Epithelial cell of esophagus (primary cell): ENCODE measurements at regions not wholly inside any gene's neighbourhood (a gene's known extent, or its start where the extent isn't known, plus 50 kb on each side); places are given as distances from the start of the nearest gene placed in this dataset.

Experiments
- DNase-seq: peaks from one replicate; pipeline ENCODE4 v3.0.0; 2010; ENCODE audit warnings: low read depth
- H3K4me3 ChIP-seq: 2 replicates; pipeline ENCODE4 v1.5.1; 2011; ENCODE audit warnings: mild to moderate bottlenecking, low read length, control low read depth
- CTCF ChIP-seq: IDR thresholded peaks from 2 replicates; pipeline ENCODE4 v1.5.1; 2011; ENCODE audit warnings: low read depth, mild to moderate bottlenecking, low read length, control low read depth, inconsistent platforms; ENCODE audit not compliant: insufficient read depth; ENCODE audit errors: missing control alignments

GRCh38 chr5:12193536-12193935 lies 289.3 kb upstream of the CTNND2 start:
- DNase-seq: no peak
- no peak for TF ChIP-seq CTCF
- H3K4me3 ChIP-seq: no peak overlapping the region

GRCh38 chr5:12183003-12183402 lies 278.8 kb upstream of the CTNND2 start:
- H3K4me3 ChIP-seq: no peak overlapping the region
- DNase-seq: no peak
- no peak for TF ChIP-seq CTCF

DNA sequence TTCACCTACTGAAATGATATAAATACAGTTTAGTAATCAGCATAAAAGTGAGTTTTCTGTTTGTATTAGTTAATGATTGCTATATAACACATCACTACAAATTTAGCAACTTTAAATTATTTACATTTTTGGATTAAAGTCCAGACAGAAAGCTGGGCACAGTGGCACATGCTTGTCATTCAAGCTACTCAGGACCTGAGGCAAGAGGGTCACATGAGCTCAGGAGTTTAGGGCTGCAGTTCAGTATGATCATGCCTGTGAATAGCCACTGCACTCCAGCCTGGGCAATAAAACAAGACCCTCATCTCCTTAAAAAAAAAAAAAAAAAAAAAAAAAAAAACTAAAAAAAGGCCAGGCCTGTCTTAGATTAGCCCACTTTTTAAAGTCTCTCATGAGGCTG lies 273.6 kb upstream of the CTNND2 start:
- no peak overlapping the region for H3K4me3 ChIP-seq
- no peak for DNase-seq
- TF ChIP-seq CTCF: no peak

GRCh38 chr5:12177225-12177624 lies 273.0 kb upstream of the CTNND2 start:
- TF ChIP-seq CTCF: no peak
- DNase-seq: peak; percentile 37
- no peak overlapping the region for H3K4me3 ChIP-seq

- no peak for TF ChIP-seq CTCF
- DNase-seq: no peak
- no peak overlapping the region for H3K4me3 ChIP-seq
These were observed 271.8 kb upstream of the CTNND2 start for GRCh38 chr5:12175914-12176585.

GRCh38 chr5:12174734-12175133 lies 270.5 kb upstream of the CTNND2 start:
- no peak for DNase-seq
- no peak overlapping the region for H3K4me3 ChIP-seq
- no peak for TF ChIP-seq CTCF

DNA sequence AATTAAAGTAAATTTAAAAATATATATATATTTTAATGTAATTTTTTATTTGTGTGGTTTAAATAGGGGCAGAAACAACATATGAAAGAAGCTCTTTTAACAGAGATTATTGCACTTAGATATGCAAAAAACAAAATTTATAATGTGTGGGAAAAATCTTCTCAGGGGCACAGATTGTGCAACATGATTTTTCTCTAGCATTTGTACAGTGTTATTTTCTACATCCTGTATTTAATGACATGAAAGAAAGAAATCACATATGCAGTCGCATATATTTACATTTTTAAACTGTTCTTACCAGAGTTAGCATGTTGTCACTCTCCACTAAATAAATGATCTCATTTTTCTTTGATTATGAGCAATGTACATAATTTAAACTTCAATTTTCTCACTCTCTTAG lies 265.3 kb upstream of the CTNND2 start:
- no peak for TF ChIP-seq CTCF
- no peak overlapping the region for H3K4me3 ChIP-seq
- no peak for DNase-seq
